ENCODE measurements at regions not wholly inside any gene's neighbourhood (a gene's known extent, or its start where the extent isn't known, plus 50 kb on each side); places are given as distances from the start of the nearest gene placed in this dataset.
A peak's percentile ranks its signal among the peaks of the same experiment; 100 is the strongest.

- Mint-ChIP-seq H3K36me3 (no peaks in the 10 kb centered on the region), H3K27ac (no peak overlapping the region), H3K4me3 (no peak overlapping the region)
These were observed 133.0 kb upstream of the ASTN2 start for GRCh38 chr9:117547904-117548303.

GRCh38 chr9:117546894-117547678 lies 132.2 kb upstream of the ASTN2 start:
- H3K9me3 Mint-ChIP-seq: no peaks in the 10 kb centered on the region
- TF ChIP-seq, protein P1, sequence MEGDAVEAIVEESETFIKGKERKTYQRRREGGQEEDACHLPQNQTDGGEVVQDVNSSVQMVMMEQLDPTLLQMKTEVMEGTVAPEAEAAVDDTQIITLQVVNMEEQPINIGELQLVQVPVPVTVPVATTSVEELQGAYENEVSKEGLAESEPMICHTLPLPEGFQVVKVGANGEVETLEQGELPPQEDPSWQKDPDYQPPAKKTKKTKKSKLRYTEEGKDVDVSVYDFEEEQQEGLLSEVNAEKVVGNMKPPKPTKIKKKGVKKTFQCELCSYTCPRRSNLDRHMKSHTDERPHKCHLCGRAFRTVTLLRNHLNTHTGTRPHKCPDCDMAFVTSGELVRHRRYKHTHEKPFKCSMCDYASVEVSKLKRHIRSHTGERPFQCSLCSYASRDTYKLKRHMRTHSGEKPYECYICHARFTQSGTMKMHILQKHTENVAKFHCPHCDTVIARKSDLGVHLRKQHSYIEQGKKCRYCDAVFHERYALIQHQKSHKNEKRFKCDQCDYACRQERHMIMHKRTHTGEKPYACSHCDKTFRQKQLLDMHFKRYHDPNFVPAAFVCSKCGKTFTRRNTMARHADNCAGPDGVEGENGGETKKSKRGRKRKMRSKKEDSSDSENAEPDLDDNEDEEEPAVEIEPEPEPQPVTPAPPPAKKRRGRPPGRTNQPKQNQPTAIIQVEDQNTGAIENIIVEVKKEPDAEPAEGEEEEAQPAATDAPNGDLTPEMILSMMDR (IDR thresholded peaks at IDR 0.05; ENCODE audit: unreplicated experiment): no peak
- no peak for DNase-seq (ENCODE audit: low spot score in 2 of 2, unreplicated experiment in 2 of 2)
- H3K27me3 Mint-ChIP-seq (ENCODE audit: low read depth): peaks cover 28% of the 10 kb centered on the region
- H3K4me1 Mint-ChIP-seq: peaks cover 3% of the 10 kb centered on the region
- no peak overlapping the region for H3K27ac Mint-ChIP-seq
- no peaks in the 10 kb centered on the region for H3K36me3 Mint-ChIP-seq
- H3K4me3 Mint-ChIP-seq: peak overlapping the region; percentile 9

More at GRCh38 chr9:117547904-117548303, 133.0 kb upstream of the ASTN2 start:
- no peaks in the 10 kb centered on the region for H3K9me3 Mint-ChIP-seq
- TF ChIP-seq, protein P1 (IDR thresholded peaks at IDR 0.05; ENCODE audit: unreplicated experiment): no peak
- no peak for DNase-seq (ENCODE audit: low spot score in 2 of 2, unreplicated experiment in 2 of 2)
- peaks cover 28% of the 10 kb centered on the region for H3K27me3 Mint-ChIP-seq (ENCODE audit: low read depth)
- peaks cover 3% of the 10 kb centered on the region for H3K4me1 Mint-ChIP-seq

- H3K4me3 Mint-ChIP-seq: no peak overlapping the region
- H3K27ac Mint-ChIP-seq: no peak overlapping the region
- H3K9me3 Mint-ChIP-seq: no peaks in the 10 kb centered on the region
- DNase-seq (ENCODE audit: low spot score in 2 of 2, unreplicated experiment in 2 of 2): no peak
- peaks cover 28% of the 10 kb centered on the region for H3K27me3 Mint-ChIP-seq (ENCODE audit: low read depth)
- H3K36me3 Mint-ChIP-seq: no peaks in the 10 kb centered on the region
- TF ChIP-seq, protein P1 (IDR thresholded peaks at IDR 0.05; ENCODE audit: unreplicated experiment): no peak
- H3K4me1 Mint-ChIP-seq: peaks cover 6% of the 10 kb centered on the region
These were observed 131.0 kb upstream of the ASTN2 start for GRCh38 chr9:117545846-117546245.

GRCh38 chr9:117543089-117543488 lies 128.2 kb upstream of the ASTN2 start:
- no peaks in the 10 kb centered on the region for H3K36me3 Mint-ChIP-seq
- H3K9me3 Mint-ChIP-seq: no peaks in the 10 kb centered on the region

GRCh38 chr9:117542021-117542420 lies 127.2 kb upstream of the ASTN2 start:
- Mint-ChIP-seq H3K27ac (no peak overlapping the region), H3K4me3 (no peak overlapping the region), H3K9me3 (no peaks in the 10 kb centered on the region), H3K4me1 (peaks cover 2% of the 10 kb centered on the region), H3K27me3 (ENCODE audit: low read depth) (peaks cover 14% of the 10 kb centered on the region), H3K36me3 (no peaks in the 10 kb centered on the region)
- no peak for DNase-seq (ENCODE audit: low spot score in 2 of 2, unreplicated experiment in 2 of 2)
- TF ChIP-seq, protein P1 (IDR thresholded peaks at IDR 0.05; ENCODE audit: unreplicated experiment): no peak

More at GRCh38 chr9:117543089-117543488, 128.2 kb upstream of the ASTN2 start:
- TF ChIP-seq, protein P1 (IDR thresholded peaks at IDR 0.05; ENCODE audit: unreplicated experiment): no peak
- H3K4me1 Mint-ChIP-seq: peaks cover 6% of the 10 kb centered on the region
- H3K27ac Mint-ChIP-seq: no peak overlapping the region
- H3K27me3 Mint-ChIP-seq (ENCODE audit: low read depth): peaks cover 23% of the 10 kb centered on the region
- no peak overlapping the region for H3K4me3 Mint-ChIP-seq
- no peak for DNase-seq (ENCODE audit: low spot score in 2 of 2, unreplicated experiment in 2 of 2)

Data from mesothelial cell of epicardium (in vitro differentiated cells).